GM18951 (cell line): ENCODE measurements at regions not wholly inside any gene's neighbourhood (a gene's known extent, or its start where the extent isn't known, plus 50 kb on each side); places are given as distances from the start of the nearest gene placed in this dataset.

Experiments used
- POLR2A ChIP-seq: IDR thresholded peaks from 4 replicates; pipeline ENCODE4 v1.6.1; 2011; ENCODE audit warnings: mild to moderate bottlenecking; ENCODE audit not compliant: insufficient read length, insufficient read depth; ENCODE audit errors: extremely low read depth
- in situ Hi-C: fragments of 300-500 bp; cut with MboI; formaldehyde crosslinking; loops from one replicate; pipeline ENCODE4 v1.12.0; 2022; ENCODE audit warnings: low sequenced_read_pairs, mixed read lengths, inconsistent platforms; ENCODE audit not compliant: unreplicated experiment

DNA sequence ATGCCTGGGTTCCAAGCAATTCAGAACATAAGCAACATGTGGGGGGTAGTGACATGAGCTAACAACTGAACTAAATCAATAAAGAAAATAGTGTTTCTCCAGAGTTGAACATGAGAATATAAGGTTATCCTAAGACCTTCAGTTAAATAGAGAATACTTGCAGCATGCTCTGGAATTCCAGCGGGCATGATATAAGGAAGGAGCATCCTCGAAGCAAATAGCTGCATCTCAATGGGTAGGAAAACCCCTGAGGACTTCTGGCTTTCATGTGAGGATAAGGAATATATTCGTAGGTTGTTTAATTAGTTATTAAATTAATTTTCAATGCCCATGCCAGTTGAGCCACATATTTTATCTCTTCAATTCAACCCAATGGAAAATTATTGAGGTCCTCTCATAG lies 631.2 kb upstream of the EPHA7 start:
- no peak for TF ChIP-seq POLR2A
- in situ Hi-C loops, result no loop called here

DNA sequence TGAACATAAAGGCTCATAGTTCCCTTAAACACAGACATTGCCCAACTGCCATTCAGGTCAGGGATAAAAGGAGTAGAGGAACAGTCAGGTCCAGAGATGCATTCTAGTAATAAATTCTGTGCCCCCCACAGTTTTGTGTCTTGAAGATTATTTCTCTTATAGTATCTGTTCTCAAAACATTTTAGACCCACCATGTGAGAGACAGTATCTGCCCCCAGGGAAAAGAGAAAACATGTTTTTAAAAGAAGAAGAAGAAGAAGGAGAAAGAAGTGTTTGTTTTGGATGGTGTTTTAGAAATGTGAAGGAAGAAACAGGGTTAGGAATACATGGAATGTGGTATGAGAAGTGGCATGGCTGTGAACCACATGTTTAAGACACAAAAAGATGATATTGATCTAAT lies 629.6 kb upstream of the EPHA7 start:
- in situ Hi-C loops, result no loop called here
- no peak for TF ChIP-seq POLR2A

DNA sequence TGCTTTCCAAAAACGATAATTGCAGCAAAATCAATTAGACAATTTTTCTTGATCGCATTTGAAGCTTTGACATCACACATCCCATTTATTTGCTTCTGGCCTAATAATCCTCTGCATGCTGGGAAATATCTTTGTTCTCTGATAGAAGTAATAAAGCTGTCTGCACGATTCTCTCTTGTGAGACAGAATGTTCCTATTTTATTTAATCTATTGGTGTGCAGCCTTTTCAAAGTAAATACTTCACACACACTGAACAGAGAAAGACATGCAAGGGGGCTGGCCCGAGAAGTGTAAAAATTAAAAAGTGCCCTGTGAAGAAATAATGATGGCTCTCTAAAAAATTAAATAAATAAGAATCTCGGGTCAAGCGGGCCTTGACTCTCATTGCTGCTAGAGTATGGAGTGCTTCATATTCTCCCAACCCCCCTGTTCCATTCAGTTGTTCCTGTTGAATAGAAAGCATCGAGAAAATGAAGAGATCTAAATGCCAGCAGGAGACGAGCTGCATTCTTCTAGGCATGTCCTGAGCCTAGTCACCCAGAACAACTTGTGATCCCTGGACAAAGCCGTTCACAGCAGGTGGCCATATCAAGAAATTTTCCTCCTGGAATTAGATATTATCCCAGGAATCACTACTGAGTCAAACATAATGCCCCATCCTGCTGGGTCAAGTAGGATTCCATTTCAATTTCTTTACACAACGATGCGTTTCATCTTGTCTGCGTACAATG lies 625.9 kb upstream of the EPHA7 start:
- in situ Hi-C loops, result no loop called here
- TF ChIP-seq POLR2A, result no peak

DNA sequence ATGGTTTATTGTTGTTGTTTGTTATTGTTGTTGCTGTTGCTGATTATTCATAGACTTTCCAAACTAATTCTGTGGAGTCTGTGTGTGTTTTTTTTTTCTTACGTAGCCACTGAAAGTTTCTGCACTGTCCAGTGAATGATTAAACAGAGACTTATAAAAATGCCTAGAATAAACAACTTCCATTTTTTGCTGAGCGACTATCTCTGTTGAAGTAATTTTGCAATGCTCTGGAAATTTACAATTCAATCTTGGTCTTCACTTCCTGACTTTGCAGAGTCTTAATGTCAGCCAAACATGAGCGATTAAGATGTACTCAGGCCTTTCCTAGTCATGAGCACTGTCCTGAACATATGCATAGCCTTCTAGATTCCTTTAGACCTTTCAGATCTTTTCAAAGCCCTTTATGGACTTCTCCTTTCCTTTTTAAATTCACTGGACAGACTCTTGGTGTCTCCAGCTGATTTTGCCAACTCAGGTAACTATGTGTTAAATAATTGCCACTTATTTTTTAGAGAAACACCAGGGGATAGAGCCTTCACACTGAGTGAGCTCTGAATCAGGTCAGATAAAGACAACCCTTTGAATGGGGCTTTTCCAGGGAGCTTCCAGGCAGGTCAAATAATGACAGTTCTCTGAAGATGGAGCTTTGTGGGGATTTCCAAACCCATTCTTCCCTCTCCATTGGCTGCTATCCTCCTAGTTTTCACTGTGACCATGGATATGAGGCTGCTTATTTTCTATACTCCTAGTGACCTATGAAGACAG lies 622.8 kb upstream of the EPHA7 start:
- in situ Hi-C loops, result no loop called here
- TF ChIP-seq POLR2A, result no peak

DNA sequence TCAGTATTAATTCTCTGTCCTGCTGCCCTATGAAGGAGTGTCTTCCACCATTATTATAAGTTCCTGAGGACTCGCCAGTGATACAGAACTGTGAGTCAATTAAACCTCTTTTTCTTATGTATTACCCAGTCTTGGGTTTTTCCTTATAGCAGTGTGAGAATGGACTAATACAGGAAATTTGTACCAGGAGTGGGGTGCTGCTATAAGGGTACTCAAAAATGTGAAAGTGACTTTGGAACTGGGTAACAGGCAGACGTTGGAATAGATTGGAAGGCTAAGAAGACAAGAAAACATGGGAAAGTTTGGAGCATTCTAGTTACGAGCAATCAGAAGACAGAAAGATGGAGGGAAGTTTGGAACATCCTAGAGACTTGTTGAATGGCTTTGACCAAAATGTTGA lies 616.7 kb upstream of the EPHA7 start:
- in situ Hi-C loops, result loop anchor here (10.0 kb wide), 1 partner anchor 701 kb away; no protein-coding TSS in a partner anchor
- no peak for TF ChIP-seq POLR2A

DNA sequence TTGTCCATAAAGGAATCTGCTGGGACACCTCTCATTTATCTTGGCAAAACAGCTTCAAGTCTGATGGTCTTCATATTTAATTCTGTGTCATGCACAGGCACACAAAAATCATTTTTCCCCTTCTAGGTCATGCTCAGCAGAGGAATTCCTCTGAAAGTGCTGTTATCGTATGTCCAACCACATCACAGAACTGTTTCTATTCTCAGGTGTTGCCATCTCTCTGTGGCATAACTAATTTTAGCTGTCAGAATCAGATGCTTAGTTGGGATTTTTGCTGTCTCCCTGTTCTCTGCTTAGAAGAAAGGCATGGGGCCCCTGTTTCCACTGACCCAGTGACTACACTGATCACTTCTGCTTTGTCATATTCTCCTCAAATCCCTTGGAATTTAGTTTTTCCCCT lies 608.0 kb upstream of the EPHA7 start:
- in situ Hi-C loops, result no loop called here
- TF ChIP-seq POLR2A, result no peak

DNA sequence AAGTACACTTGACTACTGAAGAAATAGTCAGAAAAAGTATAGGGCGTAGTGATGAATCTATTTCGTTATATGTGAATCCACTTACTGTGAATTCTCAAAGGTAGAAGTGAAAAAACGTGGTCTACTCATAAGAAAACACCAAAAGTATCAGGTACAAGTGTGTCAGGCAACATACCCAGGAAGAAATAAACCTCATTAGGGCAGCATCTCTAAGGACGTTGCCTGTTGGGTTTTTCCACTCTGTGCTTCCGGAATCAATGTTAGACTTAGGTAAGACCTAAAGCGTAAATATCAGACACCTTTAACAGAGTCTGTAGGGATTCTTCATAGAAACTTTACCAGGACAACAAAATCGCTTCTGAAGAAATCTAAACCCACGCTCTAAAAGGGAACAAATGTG lies 607.2 kb upstream of the EPHA7 start:
- in situ Hi-C loops, result no loop called here
- TF ChIP-seq POLR2A, result no peak

DNA sequence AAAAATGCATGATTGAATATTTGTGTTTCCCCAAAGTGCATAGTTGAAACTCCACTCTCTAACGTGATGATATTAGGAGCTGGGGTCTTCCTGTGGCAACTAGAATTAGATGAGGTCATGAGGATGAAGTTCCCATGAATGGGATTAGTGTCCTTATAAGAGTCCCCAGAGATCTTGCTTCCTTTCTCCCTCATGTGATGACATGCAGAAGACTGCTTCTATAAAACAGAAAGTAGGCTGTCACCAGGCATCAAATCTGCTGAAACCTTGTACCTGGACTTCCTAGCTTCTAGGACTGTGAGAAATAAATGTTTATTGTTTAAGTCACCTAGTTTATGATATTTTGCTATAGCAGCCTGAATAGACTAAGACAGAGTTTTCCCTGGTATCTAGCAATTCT lies 586.5 kb upstream of the EPHA7 start:
- no peak for TF ChIP-seq POLR2A
- in situ Hi-C loops, result no loop called here

DNA sequence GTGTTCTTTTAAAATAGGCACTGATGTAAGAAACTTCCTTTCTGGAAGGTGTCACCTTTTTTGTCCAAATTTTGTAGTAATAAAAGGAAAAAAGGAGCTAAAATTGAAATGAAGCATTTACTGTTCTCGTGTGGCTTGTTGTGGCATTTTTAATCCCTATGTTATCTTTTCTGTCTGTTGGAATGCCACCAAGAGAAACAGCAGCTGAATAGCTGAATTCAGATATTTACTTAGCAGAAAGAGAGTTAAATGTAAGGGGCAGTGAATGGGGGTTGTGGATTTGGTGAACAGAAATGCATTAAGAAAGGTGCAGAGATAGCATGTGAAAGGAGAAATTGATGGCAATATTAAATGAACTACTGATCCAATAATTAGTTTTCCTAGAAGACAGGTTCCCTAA lies 573.6 kb upstream of the EPHA7 start:
- in situ Hi-C loops, result no loop called here
- no peak for TF ChIP-seq POLR2A

DNA sequence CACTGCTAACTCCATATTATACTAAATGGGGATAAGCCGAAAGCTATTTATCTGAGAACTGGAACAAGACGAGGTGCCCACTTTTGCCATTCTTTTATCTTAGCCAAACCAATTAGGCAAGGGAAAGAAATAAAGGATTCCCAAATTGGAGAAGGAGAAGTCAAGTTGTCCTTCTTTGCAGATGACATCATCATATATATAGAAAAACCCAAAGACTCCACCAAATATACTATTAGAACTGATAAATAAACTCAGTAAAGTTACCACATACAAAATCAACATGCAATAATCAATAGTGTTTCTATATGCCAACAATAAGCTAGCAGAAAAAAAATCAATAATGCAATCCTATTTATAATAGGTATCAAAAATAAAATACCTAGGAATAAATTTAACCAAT lies 570.3 kb upstream of the EPHA7 start:
- in situ Hi-C loops, result no loop called here

DNA sequence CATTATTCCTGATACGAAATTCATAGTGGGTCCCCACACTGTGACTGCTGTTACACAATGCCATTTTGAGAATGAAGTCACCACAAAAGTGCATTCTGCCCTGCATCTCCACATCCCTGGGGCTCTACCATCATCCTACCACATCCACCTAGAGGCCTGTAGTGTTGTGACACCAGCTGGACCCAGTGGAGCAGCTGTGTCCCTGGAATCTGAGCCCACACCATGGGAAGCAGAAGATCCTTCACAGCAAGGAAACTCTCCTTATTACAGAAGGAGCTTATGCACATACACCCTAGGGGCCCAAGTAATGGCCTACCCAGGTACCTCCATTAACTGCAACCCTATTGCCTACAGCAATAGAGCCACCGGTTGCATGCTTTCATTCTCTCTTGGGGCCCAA lies 566.6 kb upstream of the EPHA7 start:
- TF ChIP-seq POLR2A, result no peak
- in situ Hi-C loops, result no loop called here

More for the DNA sequence above, 570.3 kb upstream of the EPHA7 start:
- no peak for TF ChIP-seq POLR2A

DNA sequence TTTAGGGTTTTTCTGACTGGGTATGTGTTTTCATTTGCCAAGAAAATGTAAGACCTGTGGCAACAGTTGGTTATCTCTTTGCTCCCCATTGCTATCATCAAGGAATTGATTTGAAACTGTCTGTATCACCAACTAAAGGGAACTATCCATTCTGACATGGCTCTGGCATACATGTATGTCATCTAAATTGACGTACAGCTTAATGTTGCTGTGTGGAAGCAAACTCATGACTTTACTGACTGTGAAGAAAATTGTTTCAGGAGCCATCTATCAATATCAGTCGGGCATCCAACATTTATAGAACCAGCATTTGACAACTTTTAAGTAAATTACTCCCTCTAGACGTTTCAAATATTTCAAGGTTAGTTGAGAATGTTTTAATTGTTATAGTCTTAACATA lies 555.8 kb upstream of the EPHA7 start:
- no peak for TF ChIP-seq POLR2A
- in situ Hi-C loops, result no loop called here

DNA sequence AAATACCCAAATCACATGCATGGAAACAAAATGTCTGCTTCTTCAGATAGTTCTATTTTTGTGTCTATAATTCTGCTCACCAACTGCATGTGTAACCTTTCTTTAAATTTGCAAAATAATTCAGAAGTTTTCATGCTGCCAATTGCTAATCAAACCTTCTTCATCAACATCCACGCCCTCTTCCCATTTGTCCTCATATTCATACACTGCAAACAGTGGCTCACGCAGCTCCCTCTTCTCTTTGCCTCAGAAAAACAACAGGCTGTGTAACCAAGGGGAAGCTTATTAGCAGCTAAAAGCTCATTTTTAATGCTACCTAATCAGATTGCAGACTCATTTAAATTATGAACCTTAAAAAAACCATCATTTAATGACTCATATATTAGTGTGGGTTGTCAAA lies 555.0 kb upstream of the EPHA7 start:
- TF ChIP-seq POLR2A, result no peak
- in situ Hi-C loops, result no loop called here

DNA sequence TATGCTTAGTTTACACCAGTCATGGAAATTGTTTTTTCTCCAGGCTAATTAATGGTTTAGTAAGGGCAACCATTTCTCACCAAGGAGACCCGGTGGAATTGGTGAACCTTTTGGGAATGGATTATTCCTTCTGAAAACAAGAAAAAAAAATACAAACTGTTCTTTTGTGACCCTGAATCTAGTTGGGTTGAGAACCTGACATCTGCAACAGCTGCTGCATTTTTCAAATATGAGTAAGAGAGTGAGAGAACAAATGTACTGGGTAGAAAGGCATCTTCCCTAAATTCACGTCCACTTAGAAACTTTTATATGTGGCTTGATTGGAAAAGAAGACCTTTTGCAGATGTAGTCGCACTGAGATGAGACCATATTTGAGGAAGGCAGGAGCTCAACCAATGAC lies 553.4 kb upstream of the EPHA7 start:
- no peak for TF ChIP-seq POLR2A
- in situ Hi-C loops, result no loop called here

DNA sequence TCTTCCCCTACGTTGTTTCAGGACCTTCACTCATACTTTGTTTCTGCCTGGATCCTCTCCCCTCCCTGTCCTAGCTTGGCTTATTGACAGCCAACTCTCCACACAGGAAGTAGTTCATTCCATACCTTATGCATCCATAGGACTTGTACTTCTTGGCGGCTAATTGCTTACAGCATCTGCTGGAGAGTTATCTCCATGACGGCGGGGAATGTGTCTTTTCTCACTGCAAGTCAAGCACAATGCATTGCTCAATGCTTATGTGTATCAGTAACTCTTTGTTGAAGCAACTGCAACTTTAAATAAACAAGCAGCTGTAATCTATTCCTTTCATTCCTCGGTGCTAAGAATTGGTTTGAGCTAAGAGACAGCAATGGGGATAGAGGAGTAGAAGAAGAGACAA lies 551.3 kb upstream of the EPHA7 start:
- in situ Hi-C loops, result no loop called here
- no peak for TF ChIP-seq POLR2A

DNA sequence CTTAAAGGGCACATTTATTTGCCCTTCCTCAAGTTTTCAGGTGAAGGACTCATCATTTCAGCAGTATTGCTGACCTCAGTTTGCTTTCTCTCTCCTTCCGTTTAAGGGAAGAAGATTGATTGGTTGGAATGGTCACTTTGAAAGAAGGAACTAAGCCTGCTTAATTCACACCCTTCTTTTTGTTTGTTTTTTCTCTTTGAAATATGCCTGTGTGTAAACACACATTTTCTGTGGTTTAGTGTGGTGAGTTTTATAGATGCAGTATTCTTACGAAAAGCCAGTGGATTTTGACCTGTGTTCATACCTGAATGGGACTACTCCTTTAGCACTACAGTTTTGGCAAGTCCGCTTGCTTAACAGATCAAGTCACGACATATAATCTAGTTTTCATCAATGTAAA lies 548.8 kb upstream of the EPHA7 start:
- no peak for TF ChIP-seq POLR2A

More for the DNA sequence above, 548.8 kb upstream of the EPHA7 start:
- in situ Hi-C loops, result no loop called here
